Liver (tissue), 8 donors: ENCODE measurements at regions not wholly inside any gene's neighbourhood (a gene's known extent, or its start where the extent isn't known, plus 50 kb on each side); places are given as distances from the start of the nearest gene placed in this dataset.

ENCODE experiments used
- DNase-seq: peaks from one replicate; pipeline ENCODE4 v3.0.0-alpha.2; 2017; ENCODE audit warnings: low spot score
- H3K27ac ChIP-seq, 2 donors: one replicate each; pipeline ENCODE4 v1.7.0; 2013; ENCODE audit warnings: inconsistent platforms in 2 of 2, low read length in 2 of 2, control low read depth in 1 of 2, low read depth in 1 of 2, mild to moderate bottlenecking in 1 of 2
- H3K27me3 ChIP-seq, 4 donors: one replicate each; pipeline versions ENCODE4 v1.6.1 to v1.7.0; 2013; ENCODE audit warnings: low read length in 3 of 4, inconsistent platforms in 1 of 4, mild to moderate bottlenecking in 1 of 4, moderate library complexity in 1 of 4; ENCODE audit not compliant: control insufficient read depth in 4 of 4, insufficient read depth in 4 of 4
- H3K36me3 ChIP-seq, 4 donors: one replicate each; pipeline versions ENCODE4 v1.6.1 to v1.7.0; 2013; ENCODE audit warnings: low read length in 3 of 4, mild to moderate bottlenecking in 3 of 4, low read depth in 1 of 4, moderate library complexity in 1 of 4; ENCODE audit not compliant: control insufficient read depth in 4 of 4, insufficient read depth in 3 of 4
- H3K4me1 ChIP-seq, 4 donors: one replicate each; pipeline versions ENCODE4 v1.6.1 to v1.7.0; 2013; ENCODE audit warnings: low read length in 3 of 4, mild to moderate bottlenecking in 3 of 4, moderate library complexity in 1 of 4; ENCODE audit not compliant: control insufficient read depth in 4 of 4, insufficient read depth in 4 of 4
- H3K4me3 ChIP-seq, 3 donors: one replicate each; pipeline versions ENCODE4 v1.6.1 to v1.7.0; 2013; ENCODE audit warnings: low read length in 3 of 3, control low read depth in 1 of 3, low read depth in 1 of 3, mild to moderate bottlenecking in 1 of 3
- H3K9ac ChIP-seq, 2 donors: one replicate each; pipeline ENCODE4 v1.7.0; 2013; ENCODE audit warnings: low read length in 2 of 2, mild to moderate bottlenecking in 2 of 2, moderate library complexity in 2 of 2, control low read depth in 1 of 2, low read depth in 1 of 2
- H3K9me3 ChIP-seq, 4 donors: one replicate each; pipeline versions ENCODE4 v1.6.1 to v1.7.0; 2013; ENCODE audit warnings: low read length in 3 of 4; ENCODE audit not compliant: control insufficient read depth in 4 of 4
- EGR1 ChIP-seq, 2 donors: IDR thresholded peaks; 2 replicates each; pipeline ENCODE4 v1.6.1; 2016 to 2018; ENCODE audit warnings: antibody characterized with exemption in 2 of 2, low read depth in 2 of 2
- FOXA1 ChIP-seq: IDR thresholded peaks from 2 replicates; pipeline ENCODE4 v1.6.1; 2016; ENCODE audit warnings: antibody characterized with exemption
- FOXA2 ChIP-seq: IDR thresholded peaks from 2 replicates; pipeline ENCODE4 v1.6.1; 2016; ENCODE audit warnings: antibody characterized with exemption
- GABPA ChIP-seq, 2 donors: IDR thresholded peaks in 1 of 2; conservative IDR thresholded peaks in 1 of 2; 2 replicates each; pipeline ENCODE4 v1.6.1; 2016; ENCODE audit warnings: antibody characterized with exemption in 2 of 2, mild to moderate bottlenecking in 1 of 2, moderate library complexity in 1 of 2
- HNF4A ChIP-seq, 2 donors: conservative IDR thresholded peaks; 2 replicates each; pipeline ENCODE4 v1.6.1; 2016; ENCODE audit warnings: antibody characterized with exemption in 2 of 2, mild to moderate bottlenecking in 2 of 2
- HNF4G ChIP-seq: IDR thresholded peaks from 2 replicates; pipeline ENCODE4 v1.6.1; 2016; ENCODE audit warnings: antibody characterized with exemption
- JUND ChIP-seq, 2 donors: IDR thresholded peaks; 2 replicates each; pipeline ENCODE4 v1.6.1; 2016; ENCODE audit warnings: antibody characterized with exemption in 2 of 2
- RAD21 ChIP-seq, 2 donors: IDR thresholded peaks; 2 replicates each; pipeline ENCODE4 v1.6.1; 2016; ENCODE audit warnings: antibody characterized with exemption in 2 of 2, mild to moderate bottlenecking in 2 of 2
- RXRA ChIP-seq, 2 donors: IDR thresholded peaks; 2 replicates each; pipeline ENCODE4 v1.6.1; 2017 to 2018; ENCODE audit warnings: antibody characterized with exemption in 2 of 2, mild to moderate bottlenecking in 1 of 2
- SP1 ChIP-seq: IDR thresholded peaks from 2 replicates; pipeline ENCODE4 v1.6.1; 2018; ENCODE audit warnings: antibody characterized with exemption, mild to moderate bottlenecking
- TAF1 ChIP-seq: conservative IDR thresholded peaks from 2 replicates; pipeline ENCODE4 v1.6.1; 2016; ENCODE audit warnings: antibody characterized with exemption, mild to moderate bottlenecking
- YY1 ChIP-seq: IDR thresholded peaks from 2 replicates; pipeline ENCODE4 v1.6.1; 2016; ENCODE audit warnings: antibody characterized with exemption, mild to moderate bottlenecking
- WGBS: extraction: QIAGEN DNeasy Blood & Tissue Kit; methylation state at CpG from one replicate; pipeline ENCODE4 v1.1.7; 2013; 5-methylcytosine and 5-hydroxymethylcytosine counted together
- TF ChIP-seq, protein P1 (sequence below): fragments of 150-350 bp; IDR thresholded peaks from 2 replicates; pipeline ENCODE4 v1.5.1; 2017; ENCODE audit warnings: improper control_type of control experiment, low read depth, low read length; ENCODE audit not compliant: missing input control
- TF ChIP-seq, protein P2 (sequence below): IDR thresholded peaks from 2 replicates; pipeline ENCODE4 v1.6.1; 2016; ENCODE audit warnings: antibody characterized with exemption
- TF ChIP-seq, protein P3 (sequence below): IDR thresholded peaks from 2 replicates; pipeline ENCODE4 v1.6.1; 2016; ENCODE audit warnings: antibody characterized with exemption
- TF ChIP-seq, protein P4 (sequence below): IDR thresholded peaks from 2 replicates; pipeline ENCODE4 v1.6.1; 2016; ENCODE audit warnings: antibody characterized with exemption
- TF ChIP-seq, protein P5 (sequence below): IDR thresholded peaks from 2 replicates; pipeline ENCODE4 v1.6.1; 2016; ENCODE audit warnings: antibody characterized with exemption, mild to moderate bottlenecking
- donor health status: healthy.
- donor health status: healthy.
- donor health status: healthy.
- donor health status: healthy.
- donor health status: healthy.

DNA sequence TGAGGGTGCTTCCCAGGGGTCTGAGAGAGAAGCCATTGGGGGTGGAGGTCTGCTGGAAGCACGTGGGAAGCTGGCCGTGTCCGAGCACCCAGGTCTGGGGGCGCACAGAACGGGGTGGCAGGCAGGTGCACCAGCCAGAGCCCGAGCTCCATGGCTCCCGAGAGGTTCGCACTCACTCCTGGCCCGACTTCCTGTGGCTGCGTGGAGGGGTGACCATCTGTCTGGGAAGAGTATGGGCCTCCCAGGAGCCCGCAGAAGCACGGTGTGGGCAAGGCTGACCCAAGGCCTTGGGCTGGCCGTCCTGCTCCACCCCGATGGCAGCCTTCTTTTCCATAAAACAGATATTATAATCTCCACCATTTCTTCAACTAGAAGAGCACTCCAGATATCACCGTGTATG is 256.0 kb upstream of the B3GAT1 start:
- Histone ChIP-seq H3K4me1 (no peaks in the 10 kb centered on the region), H3K27me3 (peaks cover 0 to 7% (median 0%) of the 10 kb centered on the region in 4 donors), H3K9me3 (no peaks in the 10 kb centered on the region), H3K9ac (no peak overlapping the region), H3K27ac (no peak overlapping the region), H3K36me3 (no peaks in the 10 kb centered on the region), H3K4me3 (no peak overlapping the region)
- WGBS, result 94% methylated on average over 15 of the region's 15 CpGs
- no peak for DNase-seq
- TF ChIP-seq, protein P1, sequence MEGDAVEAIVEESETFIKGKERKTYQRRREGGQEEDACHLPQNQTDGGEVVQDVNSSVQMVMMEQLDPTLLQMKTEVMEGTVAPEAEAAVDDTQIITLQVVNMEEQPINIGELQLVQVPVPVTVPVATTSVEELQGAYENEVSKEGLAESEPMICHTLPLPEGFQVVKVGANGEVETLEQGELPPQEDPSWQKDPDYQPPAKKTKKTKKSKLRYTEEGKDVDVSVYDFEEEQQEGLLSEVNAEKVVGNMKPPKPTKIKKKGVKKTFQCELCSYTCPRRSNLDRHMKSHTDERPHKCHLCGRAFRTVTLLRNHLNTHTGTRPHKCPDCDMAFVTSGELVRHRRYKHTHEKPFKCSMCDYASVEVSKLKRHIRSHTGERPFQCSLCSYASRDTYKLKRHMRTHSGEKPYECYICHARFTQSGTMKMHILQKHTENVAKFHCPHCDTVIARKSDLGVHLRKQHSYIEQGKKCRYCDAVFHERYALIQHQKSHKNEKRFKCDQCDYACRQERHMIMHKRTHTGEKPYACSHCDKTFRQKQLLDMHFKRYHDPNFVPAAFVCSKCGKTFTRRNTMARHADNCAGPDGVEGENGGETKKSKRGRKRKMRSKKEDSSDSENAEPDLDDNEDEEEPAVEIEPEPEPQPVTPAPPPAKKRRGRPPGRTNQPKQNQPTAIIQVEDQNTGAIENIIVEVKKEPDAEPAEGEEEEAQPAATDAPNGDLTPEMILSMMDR, result no peak
- TF ChIP-seq, protein P2, sequence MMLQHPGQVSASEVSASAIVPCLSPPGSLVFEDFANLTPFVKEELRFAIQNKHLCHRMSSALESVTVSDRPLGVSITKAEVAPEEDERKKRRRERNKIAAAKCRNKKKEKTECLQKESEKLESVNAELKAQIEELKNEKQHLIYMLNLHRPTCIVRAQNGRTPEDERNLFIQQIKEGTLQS, result no peak
- TF ChIP-seq, protein P3, sequence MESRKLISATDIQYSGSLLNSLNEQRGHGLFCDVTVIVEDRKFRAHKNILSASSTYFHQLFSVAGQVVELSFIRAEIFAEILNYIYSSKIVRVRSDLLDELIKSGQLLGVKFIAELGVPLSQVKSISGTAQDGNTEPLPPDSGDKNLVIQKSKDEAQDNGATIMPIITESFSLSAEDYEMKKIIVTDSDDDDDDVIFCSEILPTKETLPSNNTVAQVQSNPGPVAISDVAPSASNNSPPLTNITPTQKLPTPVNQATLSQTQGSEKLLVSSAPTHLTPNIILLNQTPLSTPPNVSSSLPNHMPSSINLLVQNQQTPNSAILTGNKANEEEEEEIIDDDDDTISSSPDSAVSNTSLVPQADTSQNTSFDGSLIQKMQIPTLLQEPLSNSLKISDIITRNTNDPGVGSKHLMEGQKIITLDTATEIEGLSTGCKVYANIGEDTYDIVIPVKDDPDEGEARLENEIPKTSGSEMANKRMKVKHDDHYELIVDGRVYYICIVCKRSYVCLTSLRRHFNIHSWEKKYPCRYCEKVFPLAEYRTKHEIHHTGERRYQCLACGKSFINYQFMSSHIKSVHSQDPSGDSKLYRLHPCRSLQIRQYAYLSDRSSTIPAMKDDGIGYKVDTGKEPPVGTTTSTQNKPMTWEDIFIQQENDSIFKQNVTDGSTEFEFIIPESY, result no peak
- TF ChIP-seq FOXA2, result no peak
- TF ChIP-seq RXRA (IDR thresholded peaks at IDR 0.05), result no peak
- no peak for TF ChIP-seq TAF1
- TF ChIP-seq, protein P4, sequence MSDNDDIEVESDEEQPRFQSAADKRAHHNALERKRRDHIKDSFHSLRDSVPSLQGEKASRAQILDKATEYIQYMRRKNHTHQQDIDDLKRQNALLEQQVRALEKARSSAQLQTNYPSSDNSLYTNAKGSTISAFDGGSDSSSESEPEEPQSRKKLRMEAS, result no peak

DNA sequence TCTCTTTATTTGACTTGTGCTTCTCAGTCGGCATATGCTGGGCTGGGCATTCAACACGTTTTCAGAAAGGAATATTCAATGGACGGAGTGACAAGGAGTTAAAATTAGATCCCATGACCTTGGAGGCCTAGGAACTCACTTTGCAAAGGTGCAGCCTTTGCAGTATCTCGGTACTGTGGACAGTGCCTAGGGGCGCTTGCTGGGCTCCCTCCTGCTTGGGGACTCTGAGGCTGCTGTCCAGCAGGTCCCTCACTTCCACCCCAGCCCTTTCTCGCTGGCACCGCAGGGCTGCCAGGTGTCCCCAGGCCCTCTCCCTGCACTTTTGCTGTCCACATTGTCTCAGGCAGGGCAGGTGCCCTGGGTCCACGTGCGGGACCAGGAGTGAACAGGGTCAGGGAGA is 255.5 kb upstream of the B3GAT1 start:
- Histone ChIP-seq H3K36me3 (no peaks in the 10 kb centered on the region), H3K9ac (no peak overlapping the region), H3K27me3 (peaks cover 0 to 7% (median 0%) of the 10 kb centered on the region in 4 donors), H3K4me1 (no peaks in the 10 kb centered on the region), H3K27ac (no peak overlapping the region), H3K4me3 (no peak overlapping the region), H3K9me3 (no peaks in the 10 kb centered on the region)
- WGBS, result 80% methylated on average over 9 of the region's 9 CpGs
- TF ChIP-seq GABPA (IDR thresholded peaks at IDR 0.05 in 1 of 2, conservative IDR thresholded peaks at IDR 0.05 in 1 of 2) (no peak), RAD21 (IDR thresholded peaks at IDR 0.05) (no peak), HNF4A (conservative IDR thresholded peaks at IDR 0.05) (no peak), RXRA (IDR thresholded peaks at IDR 0.05) (no peak), FOXA2 (no peak), SP1 (no peak), EGR1 (IDR thresholded peaks at IDR 0.05; ENCODE audit: low read depth in 2 of 2) (no peak), HNF4G (no peak), JUND (IDR thresholded peaks at IDR 0.05) (no peak), FOXA1 (no peak), YY1 (no peak), TAF1 (no peak)
- TF ChIP-seq, protein P5, sequence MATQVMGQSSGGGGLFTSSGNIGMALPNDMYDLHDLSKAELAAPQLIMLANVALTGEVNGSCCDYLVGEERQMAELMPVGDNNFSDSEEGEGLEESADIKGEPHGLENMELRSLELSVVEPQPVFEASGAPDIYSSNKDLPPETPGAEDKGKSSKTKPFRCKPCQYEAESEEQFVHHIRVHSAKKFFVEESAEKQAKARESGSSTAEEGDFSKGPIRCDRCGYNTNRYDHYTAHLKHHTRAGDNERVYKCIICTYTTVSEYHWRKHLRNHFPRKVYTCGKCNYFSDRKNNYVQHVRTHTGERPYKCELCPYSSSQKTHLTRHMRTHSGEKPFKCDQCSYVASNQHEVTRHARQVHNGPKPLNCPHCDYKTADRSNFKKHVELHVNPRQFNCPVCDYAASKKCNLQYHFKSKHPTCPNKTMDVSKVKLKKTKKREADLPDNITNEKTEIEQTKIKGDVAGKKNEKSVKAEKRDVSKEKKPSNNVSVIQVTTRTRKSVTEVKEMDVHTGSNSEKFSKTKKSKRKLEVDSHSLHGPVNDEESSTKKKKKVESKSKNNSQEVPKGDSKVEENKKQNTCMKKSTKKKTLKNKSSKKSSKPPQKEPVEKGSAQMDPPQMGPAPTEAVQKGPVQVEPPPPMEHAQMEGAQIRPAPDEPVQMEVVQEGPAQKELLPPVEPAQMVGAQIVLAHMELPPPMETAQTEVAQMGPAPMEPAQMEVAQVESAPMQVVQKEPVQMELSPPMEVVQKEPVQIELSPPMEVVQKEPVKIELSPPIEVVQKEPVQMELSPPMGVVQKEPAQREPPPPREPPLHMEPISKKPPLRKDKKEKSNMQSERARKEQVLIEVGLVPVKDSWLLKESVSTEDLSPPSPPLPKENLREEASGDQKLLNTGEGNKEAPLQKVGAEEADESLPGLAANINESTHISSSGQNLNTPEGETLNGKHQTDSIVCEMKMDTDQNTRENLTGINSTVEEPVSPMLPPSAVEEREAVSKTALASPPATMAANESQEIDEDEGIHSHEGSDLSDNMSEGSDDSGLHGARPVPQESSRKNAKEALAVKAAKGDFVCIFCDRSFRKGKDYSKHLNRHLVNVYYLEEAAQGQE, result no peak
- TF ChIP-seq, protein P2, result no peak
- TF ChIP-seq, protein P3, result no peak
- TF ChIP-seq, protein P1, result no peak
- TF ChIP-seq, protein P4, result no peak
- no peak for DNase-seq
